OCI-LY3 (cell line): ENCODE measurements at regions not wholly inside any gene's neighbourhood (a gene's known extent, or its start where the extent isn't known, plus 50 kb on each side); places are given as distances from the start of the nearest gene placed in this dataset.

ENCODE experiments used
- H2AFZ ChIP-seq: fragments of 200-600, 300-600 bp; shearing (Covaris generic); 2 replicates; pipeline ENCODE4 v1.6.0; 2014; ENCODE audit warnings: antibody characterized with exemption, low read depth, low read length
- H3K27ac ChIP-seq: fragments of 200-600, 300-600 bp; sonication (generic); 2 replicates; pipeline ENCODE4 v1.5.1; 2014; ENCODE audit warnings: mild to moderate bottlenecking, low read length, moderate library complexity, mixed read lengths
- H3K27me3 ChIP-seq: fragments of 200-600, 300-600 bp; sonication (generic); 2 replicates; pipeline ENCODE4 v1.6.1; 2014; ENCODE audit warnings: low read depth, low read length, mixed read lengths
- H3K36me3 ChIP-seq: fragments of 200-600, 300-600 bp; sonication (generic); replicated peaks from 2 replicates; pipeline ENCODE3; 2014; ENCODE audit warnings: low read depth, low read length, mixed read lengths
- H3K4me1 ChIP-seq: fragments of 300-600, 200-600 bp; sonication (generic); 2 replicates; pipeline ENCODE4 v1.6.1; 2014; ENCODE audit warnings: low read length, mixed read lengths
- H3K4me2 ChIP-seq: fragments of 200-600, 300-600 bp; sonication (generic); 2 replicates; pipeline ENCODE4 v1.6.1; 2014; ENCODE audit warnings: low read length, mixed read lengths
- H3K4me3 ChIP-seq: fragments of 300-600, 200-600 bp; sonication (generic); 2 replicates; pipeline ENCODE4 v1.5.1; 2014; ENCODE audit warnings: antibody characterized with exemption, mild to moderate bottlenecking, low read length, moderate library complexity
- H3K79me2 ChIP-seq: fragments of 300-600, 200-600 bp; shearing (Covaris generic); 2 replicates; pipeline ENCODE4 v1.6.1; 2014; ENCODE audit warnings: mild to moderate bottlenecking, low read length, mixed read lengths
- H3K9ac ChIP-seq: fragments of 300-600, 200-600 bp; shearing (Covaris generic); 2 replicates; pipeline ENCODE4 v1.6.0; 2014; ENCODE audit warnings: mild to moderate bottlenecking, low read length, moderate library complexity
- H3K9me3 ChIP-seq: fragments of 200-600, 300-600 bp; shearing (Covaris generic); 2 replicates; pipeline ENCODE4 v1.6.1; 2014; ENCODE audit warnings: low read length, mixed read lengths; ENCODE audit not compliant: insufficient read depth
- H4K20me1 ChIP-seq: fragments of 200-600, 300-600 bp; sonication (generic); 2 replicates; pipeline ENCODE4 v1.6.1; 2016; ENCODE audit warnings: low read length, mixed read lengths; ENCODE audit not compliant: insufficient read depth
- EZH2phosphoT487 ChIP-seq: fragments of 200-600 bp; shearing (Covaris generic); IDR thresholded peaks from 2 replicates; pipeline ENCODE4 v1.6.1; 2018; ENCODE audit warnings: antibody characterized with exemption, mixed run types, low read depth
- TF ChIP-seq, protein P1 (sequence below): fragments of 200-600, 300-600 bp; sonication (generic); IDR thresholded peaks from 2 replicates; pipeline ENCODE4 v1.5.1; 2014; ENCODE audit warnings: antibody characterized with exemption, low read length, low read depth

GRCh38 chr20:12557224-12557623, 451.5 kb upstream of the SPTLC3 start:
- Histone ChIP-seq H4K20me1 (no peaks in the 10 kb centered on the region), H3K36me3 (no peaks in the 10 kb centered on the region), H3K9me3 (no peaks in the 10 kb centered on the region), H3K79me2 (no peaks in the 10 kb centered on the region), H3K4me2 (no peak overlapping the region), H3K27ac (no peak overlapping the region), H3K4me1 (no peaks in the 10 kb centered on the region), H3K4me3 (no peak overlapping the region), H3K9ac (no peak overlapping the region), H2AFZ (no peak overlapping the region), H3K27me3 (no peaks in the 10 kb centered on the region)
- no peak for TF ChIP-seq EZH2phosphoT487
- TF ChIP-seq, protein P1, sequence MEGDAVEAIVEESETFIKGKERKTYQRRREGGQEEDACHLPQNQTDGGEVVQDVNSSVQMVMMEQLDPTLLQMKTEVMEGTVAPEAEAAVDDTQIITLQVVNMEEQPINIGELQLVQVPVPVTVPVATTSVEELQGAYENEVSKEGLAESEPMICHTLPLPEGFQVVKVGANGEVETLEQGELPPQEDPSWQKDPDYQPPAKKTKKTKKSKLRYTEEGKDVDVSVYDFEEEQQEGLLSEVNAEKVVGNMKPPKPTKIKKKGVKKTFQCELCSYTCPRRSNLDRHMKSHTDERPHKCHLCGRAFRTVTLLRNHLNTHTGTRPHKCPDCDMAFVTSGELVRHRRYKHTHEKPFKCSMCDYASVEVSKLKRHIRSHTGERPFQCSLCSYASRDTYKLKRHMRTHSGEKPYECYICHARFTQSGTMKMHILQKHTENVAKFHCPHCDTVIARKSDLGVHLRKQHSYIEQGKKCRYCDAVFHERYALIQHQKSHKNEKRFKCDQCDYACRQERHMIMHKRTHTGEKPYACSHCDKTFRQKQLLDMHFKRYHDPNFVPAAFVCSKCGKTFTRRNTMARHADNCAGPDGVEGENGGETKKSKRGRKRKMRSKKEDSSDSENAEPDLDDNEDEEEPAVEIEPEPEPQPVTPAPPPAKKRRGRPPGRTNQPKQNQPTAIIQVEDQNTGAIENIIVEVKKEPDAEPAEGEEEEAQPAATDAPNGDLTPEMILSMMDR: no peak

GRCh38 chr20:12564979-12565378, 443.8 kb upstream of the SPTLC3 start:
- TF ChIP-seq EZH2phosphoT487: no peak
- TF ChIP-seq, protein P1: no peak

DNA sequence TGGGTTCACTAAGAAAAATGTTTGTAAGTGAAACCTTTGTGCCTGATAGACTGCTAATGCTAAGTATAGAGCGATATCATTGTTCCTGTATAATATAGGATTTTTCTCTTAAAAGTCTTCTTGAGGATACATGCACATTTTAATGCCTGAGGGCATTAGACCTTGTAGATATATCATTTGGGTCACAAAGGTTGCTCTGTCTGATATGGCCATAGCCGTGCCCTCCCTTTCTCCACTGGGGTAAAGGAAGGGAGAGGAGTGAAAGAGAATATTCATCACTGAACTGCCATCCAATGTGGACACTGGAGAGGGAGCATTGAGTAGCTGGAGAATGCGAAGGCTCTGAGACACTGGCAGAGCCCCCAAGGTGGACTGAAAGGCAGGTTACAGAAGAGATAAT, 442.2 kb upstream of the SPTLC3 start:
- H3K27me3 ChIP-seq: no peaks in the 10 kb centered on the region
- H3K27ac ChIP-seq: no peak overlapping the region
- H3K4me3 ChIP-seq: no peak overlapping the region
- no peaks in the 10 kb centered on the region for H3K9me3 ChIP-seq
- H2AFZ ChIP-seq: no peak overlapping the region
- no peaks in the 10 kb centered on the region for H3K36me3 ChIP-seq
- TF ChIP-seq, protein P1: no peak
- TF ChIP-seq EZH2phosphoT487: no peak
- no peak overlapping the region for H3K4me2 ChIP-seq
- H3K4me1 ChIP-seq: no peaks in the 10 kb centered on the region
- no peaks in the 10 kb centered on the region for H4K20me1 ChIP-seq
- H3K9ac ChIP-seq: no peak overlapping the region
- H3K79me2 ChIP-seq: no peaks in the 10 kb centered on the region

More at GRCh38 chr20:12564979-12565378, 443.8 kb upstream of the SPTLC3 start:
- Histone ChIP-seq H2AFZ (no peak overlapping the region), H3K9ac (no peak overlapping the region), H3K9me3 (no peaks in the 10 kb centered on the region), H4K20me1 (no peaks in the 10 kb centered on the region), H3K36me3 (no peaks in the 10 kb centered on the region), H3K27me3 (no peaks in the 10 kb centered on the region), H3K4me3 (no peak overlapping the region), H3K4me1 (no peaks in the 10 kb centered on the region), H3K79me2 (no peaks in the 10 kb centered on the region), H3K4me2 (no peak overlapping the region), H3K27ac (no peak overlapping the region)

DNA sequence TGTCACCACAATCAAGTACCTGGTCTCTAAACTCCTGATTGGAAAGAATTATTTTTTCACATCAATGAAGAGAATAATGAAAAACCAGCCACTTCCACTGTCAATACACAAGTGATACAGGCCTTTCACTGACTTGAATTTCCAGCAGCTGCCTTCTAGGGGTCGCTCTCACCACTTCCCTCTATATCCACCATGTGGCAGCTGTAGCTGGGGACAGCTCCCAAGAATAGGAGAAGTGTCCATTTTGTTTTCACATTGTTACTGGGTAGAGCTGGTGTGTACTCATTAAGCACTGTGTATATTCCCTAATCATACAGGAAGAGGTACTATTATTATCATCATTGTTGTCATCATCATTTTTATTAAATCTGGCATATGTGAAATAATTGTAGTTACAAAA, 438.4 kb upstream of the SPTLC3 start:
- no peaks in the 10 kb centered on the region for H3K9me3 ChIP-seq
- H3K9ac ChIP-seq: no peak overlapping the region
- H3K36me3 ChIP-seq: no peaks in the 10 kb centered on the region
- no peak overlapping the region for H3K27ac ChIP-seq
- H3K4me1 ChIP-seq: no peaks in the 10 kb centered on the region
- H4K20me1 ChIP-seq: no peaks in the 10 kb centered on the region
- H3K27me3 ChIP-seq: no peaks in the 10 kb centered on the region
- no peak overlapping the region for H2AFZ ChIP-seq
- no peaks in the 10 kb centered on the region for H3K79me2 ChIP-seq
- no peak for TF ChIP-seq EZH2phosphoT487
- TF ChIP-seq, protein P1: peak; percentile 54
- H3K4me3 ChIP-seq: no peak overlapping the region
- H3K4me2 ChIP-seq: no peak overlapping the region
